IMR-90 (cell line): ENCODE measurements at regions not wholly inside any gene's neighbourhood (a gene's known extent, or its start where the extent isn't known, plus 50 kb on each side); places are given as distances from the start of the nearest gene placed in this dataset.

Experiments
- ATAC-seq: fragments of 200-7000 bp; cut with Tn5 transposase; 2 replicates; pipeline ENCODE4 v1.9.1; 2020; ENCODE audit warnings: low read depth, mild to moderate bottlenecking, moderate library complexity
- BruUV-seq: library from RNA; stranded (reverse); fragments of 400-500 nt; replicated peaks from 2 replicates; lab custom pipeline; 2021; lab: Mats Ljungman, UMichigan
- CTCF ChIA-PET: fragments of 300-600 bp; formaldehyde crosslinking; extraction: SDS; loops from one replicate; lab custom pipeline; 2021; ENCODE audit warnings: antibody characterized with exemption; lab: Yijun Ruan, JAX
- POLR2A ChIA-PET: fragments of 300-600 bp; sonication (Branson Sonifier 250); formaldehyde crosslinking; loops from one replicate; lab custom pipeline; 2022; ENCODE audit warnings: antibody characterized with exemption; ENCODE audit not compliant: unreplicated experiment; lab: Charles Lee
- DNase-seq: peaks from one replicate; pipeline ENCODE4 v3.0.0; 2013
- H2AFZ ChIP-seq: replicated peaks from 2 replicates; pipeline ENCODE3; 2013; ENCODE audit warnings: low read length, mild to moderate bottlenecking; ENCODE audit not compliant: poor library complexity
- H2AK5ac ChIP-seq: 2 replicates; pipeline ENCODE4 v1.6.1; 2013; ENCODE audit warnings: low read depth, low read length, inconsistent platforms
- H2AK9ac ChIP-seq: replicated peaks from 2 replicates; pipeline ENCODE3; 2013; ENCODE audit warnings: mild to moderate bottlenecking, low read depth, low read length, moderate library complexity; ENCODE audit not compliant: poor library complexity
- H2BK120ac ChIP-seq: 2 replicates; pipeline ENCODE4 v1.6.1; 2013; ENCODE audit warnings: low read depth, low read length, inconsistent platforms
- H2BK15ac ChIP-seq: 3 replicates; pipeline ENCODE4 v1.6.1; 2013; ENCODE audit warnings: low read depth, low read length, inconsistent platforms
- H2BK20ac ChIP-seq: 2 replicates; pipeline ENCODE4 v1.6.1; 2013; ENCODE audit warnings: low read depth, mild to moderate bottlenecking, inconsistent platforms, low read length, moderate library complexity
- H2BK5ac ChIP-seq: 2 replicates; pipeline ENCODE4 v1.6.1; 2013; ENCODE audit warnings: mild to moderate bottlenecking, low read depth, low read length, inconsistent platforms; ENCODE audit not compliant: poor library complexity, severe bottlenecking
- H3K14ac ChIP-seq: replicated peaks from 2 replicates; pipeline ENCODE4 v1.6.1; 2013; ENCODE audit warnings: low read depth, low read length, inconsistent platforms
- H3K18ac ChIP-seq: 2 replicates; pipeline ENCODE4 v1.6.1; 2013; ENCODE audit warnings: low read depth, low read length, control low read depth
- H3K23ac ChIP-seq: 2 replicates; pipeline ENCODE4 v1.6.1; 2013; ENCODE audit warnings: low read depth, low read length, inconsistent platforms
- H3K27ac ChIP-seq: 2 replicates; pipeline ENCODE4 v1.5.1; 2013; ENCODE audit warnings: mild to moderate bottlenecking, control low read depth, low read length; ENCODE audit not compliant: insufficient read depth
- H3K27me3 ChIP-seq: 2 replicates; pipeline ENCODE4 v1.6.1; 2013; ENCODE audit warnings: low read length; ENCODE audit not compliant: control insufficient read depth, insufficient read depth
- H3K36me3 ChIP-seq: 2 replicates; pipeline ENCODE4 v1.6.1; 2013; ENCODE audit warnings: low read length, mixed read lengths; ENCODE audit not compliant: control insufficient read depth, insufficient read depth
- H3K4ac ChIP-seq: 2 replicates; pipeline ENCODE4 v1.6.1; 2013; ENCODE audit warnings: low read depth, low read length, inconsistent platforms
- H3K4me1 ChIP-seq: 2 replicates; pipeline ENCODE4 v1.6.1; 2013; ENCODE audit warnings: low read length, mixed read lengths; ENCODE audit not compliant: control insufficient read depth, insufficient read depth
- H3K4me2 ChIP-seq: 2 replicates; pipeline ENCODE4 v1.6.1; 2013; ENCODE audit warnings: low read depth, mild to moderate bottlenecking, control low read depth, low read length, moderate library complexity
- H3K4me3 ChIP-seq: 2 replicates; pipeline ENCODE4 v1.5.1; 2013; ENCODE audit warnings: low read depth, mild to moderate bottlenecking, control low read depth, low read length, moderate library complexity; ENCODE audit not compliant: insufficient read depth
- H3K56ac ChIP-seq: 2 replicates; pipeline ENCODE4 v1.6.1; 2013; ENCODE audit warnings: low read length, inconsistent platforms; ENCODE audit not compliant: insufficient read depth; ENCODE audit errors: extremely low read depth
- H3K79me1 ChIP-seq, 2 experiments: 2 replicates each; pipeline ENCODE4 v1.6.1; 2013; ENCODE audit warnings: low read length in 2 of 2, inconsistent platforms in 1 of 2, low read depth in 1 of 2
- H3K9ac ChIP-seq: 2 replicates; pipeline ENCODE4 v1.6.1; 2013; ENCODE audit warnings: low read depth, low read length, control low read depth
- H3K9me1 ChIP-seq: 2 replicates; pipeline ENCODE4 v1.6.1; 2013; ENCODE audit warnings: low read length, inconsistent platforms; ENCODE audit not compliant: insufficient read depth
- H3K9me3 ChIP-seq: 2 replicates; pipeline ENCODE4 v1.6.1; 2013; ENCODE audit warnings: low read length; ENCODE audit not compliant: control insufficient read depth, insufficient read depth
- H4K20me1 ChIP-seq: 2 replicates; pipeline ENCODE4 v1.6.1; 2013; ENCODE audit warnings: low read length, inconsistent platforms; ENCODE audit not compliant: insufficient read depth
- H4K5ac ChIP-seq: 2 replicates; pipeline ENCODE4 v1.6.1; 2013; ENCODE audit warnings: mild to moderate bottlenecking, low read depth, low read length, control low read depth
- H4K8ac ChIP-seq, 2 experiments: 2 replicates each; pipeline ENCODE4 v1.6.1; 2013; ENCODE audit warnings: low read depth in 2 of 2, low read length in 2 of 2, control low read depth in 1 of 2, inconsistent platforms in 1 of 2
- H4K91ac ChIP-seq: 2 replicates; pipeline ENCODE4 v1.6.1; 2013; ENCODE audit warnings: low read depth, low read length, inconsistent platforms; ENCODE audit not compliant: insufficient read depth
- CEBPB ChIP-seq: IDR thresholded peaks from 2 replicates; pipeline ENCODE4 v1.6.1; 2012; ENCODE audit warnings: low read depth, low read length, improper control_type of control experiment
- FOS ChIP-seq: fragments of 150-350 bp; IDR thresholded peaks from 2 replicates; pipeline ENCODE4 v1.6.1; 2016; ENCODE audit warnings: low read depth, low read length
- MAFK ChIP-seq: IDR thresholded peaks from 2 replicates; pipeline ENCODE4 v1.6.1; 2012; ENCODE audit warnings: low read depth, low read length, improper control_type of control experiment
- MAZ ChIP-seq: IDR thresholded peaks from 2 replicates; pipeline ENCODE4 v1.6.1; 2012; ENCODE audit warnings: low read depth, mild to moderate bottlenecking, low read length, improper control_type of control experiment, moderate library complexity, borderline replicate concordance
- MXI1 ChIP-seq: IDR thresholded peaks from 2 replicates; pipeline ENCODE4 v1.6.1; 2012; ENCODE audit warnings: low read depth, mild to moderate bottlenecking, low read length, moderate library complexity, borderline replicate concordance
- NFE2L2 ChIP-seq: fragments of 150-350 bp; IDR thresholded peaks from 2 replicates; pipeline ENCODE4 v1.6.1; 2016; ENCODE audit warnings: low read depth, mild to moderate bottlenecking, low read length
- POLR2A ChIP-seq: IDR thresholded peaks from 2 replicates; pipeline ENCODE4 v1.6.1; 2012; ENCODE audit warnings: mild to moderate bottlenecking, low read depth, low read length
- RAD21 ChIP-seq: IDR thresholded peaks from 2 replicates; pipeline ENCODE4 v1.6.1; 2012; ENCODE audit warnings: low read length, improper control_type of control experiment
- RFX5 ChIP-seq: IDR thresholded peaks from 2 replicates; pipeline ENCODE4 v1.8.0; 2012; ENCODE audit warnings: low read depth, mild to moderate bottlenecking, low read length, moderate library complexity
- SMC3 ChIP-seq: fragments of 150-350 bp; IDR thresholded peaks from 2 replicates; pipeline ENCODE4 v1.6.1; 2016; ENCODE audit warnings: low read depth, mild to moderate bottlenecking, antibody characterized with exemption, low read length, moderate library complexity
- dilution Hi-C: fragments of 300-500 bp; cut with HindIII; formaldehyde crosslinking; loops from one replicate; pipeline ENCODE4 v1.14.3; 2018; ENCODE audit warnings: low sequenced_read_pairs; ENCODE audit not compliant: unreplicated experiment
- in situ Hi-C: fragments of 300-500 bp; cut with MboI; formaldehyde crosslinking; loops from 3 replicates; pipeline ENCODE4 v1.14.3; 2019; ENCODE audit warnings: low sequenced_read_pairs, inconsistent platforms, mixed read lengths
- intact Hi-C: fragments of 100-400 bp; cut with micrococcal nuclease; formaldehyde crosslinking; loops from 2 replicates; pipeline ENCODE4 v1.10.0; 2022
- TF ChIP-seq, protein P1 (sequence below): conservative IDR thresholded peaks from 2 replicates; pipeline ENCODE4 v1.5.1; 2012; ENCODE audit warnings: mild to moderate bottlenecking, low read depth, low read length, improper control_type of control experiment
- TF ChIP-seq, protein P2 (sequence below): fragments of 150-350 bp; IDR thresholded peaks from 2 replicates; pipeline ENCODE4 v1.6.1; 2016; ENCODE audit warnings: low read depth, mild to moderate bottlenecking, low read length, moderate library complexity, borderline replicate concordance

DNA sequence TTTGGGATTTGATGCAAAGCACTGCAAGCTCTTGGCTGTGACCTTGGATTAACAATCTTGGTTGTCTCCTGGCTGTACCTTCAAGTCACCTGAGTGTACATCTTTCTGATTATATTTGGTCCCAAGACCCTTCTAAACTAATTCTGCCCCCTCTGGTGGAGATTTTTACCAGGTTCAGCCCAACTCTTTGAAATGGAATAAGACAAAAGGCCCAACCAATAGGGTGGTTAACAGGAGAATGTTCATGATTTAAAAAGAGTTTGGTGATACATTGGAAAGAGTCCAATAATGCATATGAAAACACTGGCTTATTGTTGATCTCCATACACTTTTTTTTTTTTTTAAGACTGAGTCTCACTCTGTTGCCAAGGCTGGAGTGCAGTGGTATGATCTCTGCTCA lies 77.5 kb upstream of the CD83 start:
- 0 out of 3 replicates have a peak overlapping the region, but pooled peaks have one; percentile 14 for H2BK15ac ChIP-seq
- H3K4me2 ChIP-seq = no peak overlapping the region
- ChIA-PET POLR2A (no interaction called here), CTCF (interaction anchor here (1.3 kb wide), 1 partner anchor 132 kb away, joined by 3 read pairs; no protein-coding TSS in a partner anchor)
- H3K27me3 ChIP-seq = no peaks in the 10 kb centered on the region
- peak overlapping the region; percentile 20; the same call in 1 of the 2 replicates for H2BK20ac ChIP-seq
- H3K4me3 ChIP-seq = no peak overlapping the region
- no peak overlapping the region for H3K9ac ChIP-seq
- H3K36me3 ChIP-seq = no peaks in the 10 kb centered on the region
- ATAC-seq (no peak), DNase-seq (no peak)
- dilution Hi-C loops = no loop called here
- H3K18ac ChIP-seq = 0 out of 2 replicates have a peak overlapping the region, but pooled peaks have one; percentile 15
- no peak overlapping the region for H2AFZ ChIP-seq
- no TSS peak for BruUV-seq
- H3K9me3 ChIP-seq = peaks cover 2% of the 10 kb centered on the region; the same call in 1 of the 2 replicates
- no peak overlapping the region for H4K5ac ChIP-seq
- no peak overlapping the region for H3K4ac ChIP-seq
- in situ Hi-C loops = no loop called here
- intact Hi-C loops = no loop called here
- H2AK9ac ChIP-seq = no peak overlapping the region
- H4K20me1 ChIP-seq = no peaks in the 10 kb centered on the region
- H3K23ac ChIP-seq = no peak overlapping the region
- H2AK5ac ChIP-seq = no peak overlapping the region
- no peak overlapping the region; the same call in 1 of the 2 replicates for H3K14ac ChIP-seq
- TF ChIP-seq, protein P1, sequence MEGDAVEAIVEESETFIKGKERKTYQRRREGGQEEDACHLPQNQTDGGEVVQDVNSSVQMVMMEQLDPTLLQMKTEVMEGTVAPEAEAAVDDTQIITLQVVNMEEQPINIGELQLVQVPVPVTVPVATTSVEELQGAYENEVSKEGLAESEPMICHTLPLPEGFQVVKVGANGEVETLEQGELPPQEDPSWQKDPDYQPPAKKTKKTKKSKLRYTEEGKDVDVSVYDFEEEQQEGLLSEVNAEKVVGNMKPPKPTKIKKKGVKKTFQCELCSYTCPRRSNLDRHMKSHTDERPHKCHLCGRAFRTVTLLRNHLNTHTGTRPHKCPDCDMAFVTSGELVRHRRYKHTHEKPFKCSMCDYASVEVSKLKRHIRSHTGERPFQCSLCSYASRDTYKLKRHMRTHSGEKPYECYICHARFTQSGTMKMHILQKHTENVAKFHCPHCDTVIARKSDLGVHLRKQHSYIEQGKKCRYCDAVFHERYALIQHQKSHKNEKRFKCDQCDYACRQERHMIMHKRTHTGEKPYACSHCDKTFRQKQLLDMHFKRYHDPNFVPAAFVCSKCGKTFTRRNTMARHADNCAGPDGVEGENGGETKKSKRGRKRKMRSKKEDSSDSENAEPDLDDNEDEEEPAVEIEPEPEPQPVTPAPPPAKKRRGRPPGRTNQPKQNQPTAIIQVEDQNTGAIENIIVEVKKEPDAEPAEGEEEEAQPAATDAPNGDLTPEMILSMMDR = no peak
- no peak for TF ChIP-seq FOS
- TF ChIP-seq NFE2L2 = no peak
- TF ChIP-seq, protein P2, sequence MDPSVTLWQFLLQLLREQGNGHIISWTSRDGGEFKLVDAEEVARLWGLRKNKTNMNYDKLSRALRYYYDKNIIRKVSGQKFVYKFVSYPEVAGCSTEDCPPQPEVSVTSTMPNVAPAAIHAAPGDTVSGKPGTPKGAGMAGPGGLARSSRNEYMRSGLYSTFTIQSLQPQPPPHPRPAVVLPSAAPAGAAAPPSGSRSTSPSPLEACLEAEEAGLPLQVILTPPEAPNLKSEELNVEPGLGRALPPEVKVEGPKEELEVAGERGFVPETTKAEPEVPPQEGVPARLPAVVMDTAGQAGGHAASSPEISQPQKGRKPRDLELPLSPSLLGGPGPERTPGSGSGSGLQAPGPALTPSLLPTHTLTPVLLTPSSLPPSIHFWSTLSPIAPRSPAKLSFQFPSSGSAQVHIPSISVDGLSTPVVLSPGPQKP = no peak
- no peak for TF ChIP-seq RFX5
- TF ChIP-seq MXI1 = no peak
- TF ChIP-seq MAFK = no peak
- TF ChIP-seq MAZ = no peak
- TF ChIP-seq RAD21 = no peak
- TF ChIP-seq POLR2A = no peak
- no peak for TF ChIP-seq CEBPB
- no peak for TF ChIP-seq SMC3
- no peak overlapping the region for H4K91ac ChIP-seq
- peaks cover 12% of the 10 kb centered on the region for H3K9me1 ChIP-seq
- no peaks in the 10 kb centered on the region for H3K79me1 ChIP-seq
- H3K27ac ChIP-seq = no peak overlapping the region
- no peak overlapping the region for H2BK5ac ChIP-seq
- no peak overlapping the region for H4K8ac ChIP-seq
- H3K56ac ChIP-seq = no peak overlapping the region
- peaks cover 13% of the 10 kb centered on the region for H3K4me1 ChIP-seq
- peak overlapping the region; percentile 35; the same call in 1 of the 2 replicates for H2BK120ac ChIP-seq
